Fibroblast of peridontal ligament (primary cell): ENCODE measurements at regions not wholly inside any gene's neighbourhood (a gene's known extent, or its start where the extent isn't known, plus 50 kb on each side); places are given as distances from the start of the nearest gene placed in this dataset.

ENCODE experiments used
- DNase-seq: peaks from one replicate; pipeline ENCODE4 v3.0.0-alpha.2; 2010; ENCODE audit errors: extremely low read depth

DNA sequence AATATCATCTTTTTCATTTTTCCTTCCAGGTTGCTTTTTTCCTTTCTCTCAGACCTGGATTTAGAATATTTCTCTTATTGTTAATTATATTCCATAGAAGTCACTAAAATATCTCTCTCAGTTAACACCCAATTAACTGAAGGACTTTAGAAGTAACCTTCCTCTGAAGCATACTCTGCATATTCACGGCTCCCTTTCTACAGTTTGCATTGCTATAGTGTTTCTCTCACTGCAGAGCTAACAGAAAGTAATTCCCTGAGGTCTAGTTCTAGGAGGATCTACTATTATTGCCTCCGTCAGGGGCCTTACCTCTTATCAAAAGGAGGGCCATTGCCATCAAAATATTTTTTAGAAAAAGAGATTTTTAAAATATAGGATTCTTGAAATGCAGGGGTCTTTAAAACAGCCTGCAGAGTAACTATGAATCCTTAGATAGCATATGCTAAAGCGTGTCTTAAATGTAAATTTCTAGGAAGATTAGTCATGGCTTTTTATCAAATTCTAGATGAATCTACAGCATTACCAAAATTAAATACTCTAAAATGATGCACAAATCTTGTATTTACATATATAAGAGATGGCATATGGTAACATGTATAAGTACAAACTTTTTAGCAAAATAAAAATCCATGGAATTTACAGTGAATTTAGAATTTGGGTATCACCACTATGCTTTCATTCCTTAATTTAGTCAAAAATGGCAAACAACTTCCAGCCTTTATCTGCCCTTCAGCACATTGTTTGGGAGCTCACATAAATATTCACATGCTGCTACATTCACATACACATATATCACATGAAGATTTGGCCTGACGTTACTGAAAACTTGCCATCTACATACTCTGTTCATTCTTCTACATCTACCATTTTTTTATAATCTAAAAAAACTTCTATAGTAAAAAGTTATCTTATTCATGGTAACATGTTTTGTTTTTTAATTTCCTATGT, 696.8 kb downstream of the OTOL1 start:
- DNase-seq, result no peak

DNA sequence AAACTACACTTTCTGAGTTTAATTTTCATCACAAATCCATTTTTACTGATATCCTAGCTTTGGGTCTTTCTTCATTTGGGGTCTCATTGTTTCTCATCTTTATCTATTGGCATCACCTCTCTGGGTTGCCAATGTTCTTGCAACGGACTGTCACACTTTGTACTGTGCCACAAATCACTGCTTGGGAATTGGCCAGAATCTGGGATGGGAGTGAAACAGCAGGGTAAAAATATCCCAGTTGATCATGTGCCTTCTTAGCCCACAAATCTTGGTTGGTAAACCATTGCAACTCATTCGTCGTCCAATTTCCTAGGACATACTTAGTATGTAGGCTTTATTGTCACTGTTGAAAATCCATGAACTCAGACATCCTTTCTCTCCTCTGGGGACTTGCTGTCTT, 698.5 kb downstream of the OTOL1 start:
- no peak for DNase-seq

DNA sequence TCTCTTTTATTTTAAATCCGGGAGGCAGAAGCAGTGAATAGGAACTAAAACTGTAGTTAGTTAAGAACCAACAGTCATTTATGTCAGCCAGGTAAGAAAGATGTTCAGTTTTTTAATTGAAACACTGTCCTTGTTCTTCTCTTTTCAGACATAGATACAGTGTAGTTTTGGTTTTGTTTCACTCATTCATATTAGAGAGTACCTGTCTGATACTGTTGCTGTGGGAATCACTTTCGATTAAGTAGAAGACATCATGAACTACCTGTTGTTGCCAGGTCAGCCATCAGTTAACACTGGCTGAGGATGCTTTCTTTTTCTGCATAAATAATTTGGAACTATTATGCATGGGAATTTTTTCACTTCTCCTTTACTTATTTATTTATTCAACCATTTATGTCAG, 700.4 kb downstream of the OTOL1 start:
- DNase-seq, result no peak

DNA sequence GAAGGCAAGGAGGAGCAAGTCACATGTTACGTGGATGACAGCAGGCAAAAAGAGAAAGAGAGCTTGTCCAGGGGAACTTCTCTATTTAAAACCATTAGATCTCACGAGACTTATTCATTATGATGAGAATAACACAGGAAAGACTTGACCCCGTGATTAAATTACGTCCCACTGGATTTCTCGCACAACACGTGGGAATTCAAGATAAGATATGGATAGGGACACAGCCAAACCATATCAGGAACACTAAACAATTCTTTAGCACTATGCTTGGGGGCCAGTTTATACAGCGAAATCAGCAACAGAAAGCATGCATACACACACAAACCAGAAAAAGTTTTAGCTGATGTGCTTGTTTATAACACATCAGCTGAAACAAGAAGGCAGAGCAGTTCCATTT, 704.2 kb downstream of the OTOL1 start:
- no peak for DNase-seq

DNA sequence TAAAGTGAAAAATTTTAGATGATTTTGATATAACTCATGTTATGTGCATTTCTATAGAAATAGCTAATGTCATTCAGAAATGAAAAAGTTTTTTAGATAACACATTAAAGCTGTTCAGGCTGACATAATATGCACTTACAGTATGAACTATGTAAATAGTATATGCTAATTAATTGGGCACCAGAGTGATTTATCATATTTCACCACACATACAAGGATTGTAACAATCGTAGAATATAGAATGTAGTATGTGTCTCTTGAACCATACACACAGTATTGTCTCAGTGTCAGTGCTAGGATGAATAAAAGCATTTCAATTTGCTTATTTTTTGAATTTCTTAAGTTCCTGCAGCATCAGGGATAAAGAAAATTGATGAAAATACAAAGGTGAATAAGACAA, 710.0 kb downstream of the OTOL1 start:
- no peak for DNase-seq

DNA sequence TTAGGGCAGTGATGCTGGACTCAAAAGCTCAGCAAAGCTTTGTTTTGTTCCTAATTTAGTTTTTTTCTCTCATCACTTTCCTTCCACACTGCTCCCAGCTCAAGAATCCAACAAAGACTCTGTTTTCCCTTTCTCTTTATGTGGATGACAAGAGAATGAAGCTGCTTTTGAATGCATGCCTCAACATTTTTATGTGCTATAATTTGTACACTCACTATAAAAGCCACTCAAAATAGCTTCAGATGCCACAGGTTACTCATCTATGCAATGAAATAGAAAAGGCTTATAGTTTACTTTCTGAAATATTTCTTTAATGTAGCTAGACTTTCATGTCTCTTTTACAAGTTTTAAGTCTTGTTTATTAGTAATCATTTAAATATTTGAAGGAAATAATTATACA, 714.9 kb downstream of the OTOL1 start:
- no peak for DNase-seq

DNA sequence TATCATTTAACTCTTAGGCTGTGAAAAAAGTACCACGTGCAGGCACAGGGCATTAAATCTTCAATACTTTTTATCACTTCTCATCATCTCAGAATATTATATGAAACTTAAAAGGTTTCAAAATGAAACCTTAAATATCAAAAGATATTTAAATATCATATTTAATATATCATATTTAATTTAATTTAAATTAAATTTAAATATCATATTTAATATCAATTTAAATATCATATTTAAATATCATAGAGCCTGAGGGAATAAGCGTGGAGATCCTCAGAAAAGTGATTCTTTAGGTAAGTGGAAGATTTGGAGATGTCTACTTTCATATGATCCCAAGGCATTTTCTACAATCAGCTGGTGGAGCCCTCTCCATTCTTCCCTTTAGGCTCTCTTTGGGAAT, 716.6 kb downstream of the OTOL1 start:
- no peak for DNase-seq

DNA sequence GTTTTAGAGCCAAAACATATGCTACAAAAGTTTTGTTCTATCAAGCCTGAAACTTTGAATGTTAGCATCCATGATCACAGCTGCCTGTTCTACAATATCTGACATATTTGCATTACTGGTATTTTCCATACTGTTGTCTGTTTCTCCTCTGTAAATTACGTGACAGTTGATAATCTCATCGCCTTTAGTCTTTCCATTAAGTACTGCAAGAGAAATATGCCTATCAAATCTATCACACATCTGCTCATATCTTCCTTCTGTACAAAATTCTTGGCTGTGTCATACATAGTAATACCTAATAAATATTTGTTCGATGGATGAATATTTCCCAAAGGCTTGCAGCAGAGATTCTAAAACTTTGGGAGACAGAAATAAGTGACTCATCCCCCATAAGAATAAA, 717.3 kb downstream of the OTOL1 start:
- no peak for DNase-seq

DNA sequence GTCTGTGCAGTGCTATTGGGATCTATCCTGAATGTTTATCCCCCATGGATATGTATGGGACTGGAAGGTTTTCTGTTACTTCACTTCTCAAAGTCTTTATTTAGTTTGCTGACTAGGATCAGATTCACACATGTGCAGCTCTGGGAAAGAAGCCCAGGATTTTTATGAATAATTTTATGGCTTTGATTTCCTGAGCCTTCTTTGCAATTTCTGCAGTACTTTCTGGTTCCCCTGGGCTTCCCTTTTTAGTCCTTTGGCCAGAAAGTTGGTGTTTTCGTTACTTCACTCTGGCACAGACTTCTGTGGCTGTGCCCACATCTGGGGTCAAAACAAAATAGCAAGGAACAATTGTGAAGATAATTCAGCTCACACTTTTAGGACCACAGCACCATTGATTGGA, 721.0 kb downstream of the OTOL1 start:
- DNase-seq, result peak; percentile 78

DNA sequence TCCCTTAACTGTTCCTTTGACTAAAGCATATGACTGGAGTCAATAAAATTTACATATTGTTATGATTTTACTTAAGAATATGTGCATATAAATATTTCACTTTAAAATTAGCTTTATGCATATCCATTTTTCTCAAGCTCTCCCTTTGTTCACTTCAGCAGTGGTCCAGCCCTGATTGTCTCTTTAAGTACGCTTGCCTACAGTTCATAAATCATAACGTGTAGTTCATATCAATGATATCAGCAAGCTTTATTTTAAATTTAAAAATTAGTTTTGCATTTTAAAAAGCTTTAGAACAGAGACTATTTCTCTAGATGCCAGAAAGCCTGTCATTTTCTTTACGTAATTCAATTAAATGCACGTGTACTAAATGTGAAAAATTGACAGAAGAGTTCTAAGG, 721.9 kb downstream of the OTOL1 start:
- no peak for DNase-seq

DNA sequence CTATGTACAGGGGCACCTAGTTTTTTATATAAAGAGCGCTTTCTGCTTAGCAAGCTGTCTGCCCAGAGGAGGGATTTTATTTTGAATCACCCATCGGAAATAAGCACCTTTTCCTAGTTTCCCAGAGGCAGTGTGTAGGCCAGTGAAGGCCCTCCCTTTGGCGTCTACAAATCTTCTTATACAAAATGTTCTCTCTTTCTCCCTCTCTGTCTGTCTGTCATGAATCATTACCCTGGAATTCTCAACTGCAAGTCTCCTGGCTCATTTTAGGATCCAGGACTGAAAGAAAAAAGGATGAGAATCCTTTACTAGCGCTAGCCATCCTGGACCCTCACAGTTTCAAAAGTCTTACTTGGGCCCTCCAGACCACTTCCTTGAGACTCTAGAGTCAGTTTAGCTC, 728.1 kb downstream of the OTOL1 start:
- no peak for DNase-seq

DNA sequence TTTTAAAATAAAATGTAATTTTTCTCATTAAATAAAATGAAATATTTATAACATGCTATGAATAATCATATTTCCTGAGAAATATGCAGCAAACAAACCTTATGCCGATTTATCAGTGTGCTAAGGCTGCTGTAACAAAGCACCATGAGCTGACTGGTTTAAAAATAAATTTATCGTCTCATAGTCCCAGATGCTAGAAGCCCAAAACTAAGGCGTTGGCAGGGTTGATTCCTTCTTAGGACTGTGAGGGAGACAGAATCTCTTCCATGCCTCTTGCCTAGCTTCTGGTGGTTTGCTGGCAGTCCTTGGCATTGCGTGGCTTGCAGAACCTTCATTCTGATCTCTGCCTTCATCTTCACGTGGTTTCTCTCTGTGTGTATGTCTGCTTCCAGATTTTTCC, 740.3 kb downstream of the OTOL1 start:
- no peak for DNase-seq

DNA sequence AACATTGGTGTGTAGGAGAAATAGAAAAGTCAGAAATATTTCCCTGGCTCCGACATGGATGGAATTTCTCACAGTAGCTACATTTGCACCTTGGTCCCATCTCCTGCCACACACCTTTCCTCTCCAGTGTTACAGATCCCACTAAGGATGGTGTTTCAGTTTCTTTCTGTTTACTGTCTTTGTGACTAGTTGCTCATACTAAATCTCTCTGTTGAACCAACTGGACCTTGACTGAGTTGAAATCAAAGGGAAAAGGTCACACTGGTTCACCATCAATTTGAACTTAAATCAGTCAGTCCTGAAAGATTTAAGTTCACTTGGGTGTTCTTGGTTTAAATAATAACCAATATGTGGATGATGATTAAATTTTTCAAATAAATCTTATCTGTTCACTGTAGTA, 754.2 kb downstream of the OTOL1 start:
- no peak for DNase-seq

DNA sequence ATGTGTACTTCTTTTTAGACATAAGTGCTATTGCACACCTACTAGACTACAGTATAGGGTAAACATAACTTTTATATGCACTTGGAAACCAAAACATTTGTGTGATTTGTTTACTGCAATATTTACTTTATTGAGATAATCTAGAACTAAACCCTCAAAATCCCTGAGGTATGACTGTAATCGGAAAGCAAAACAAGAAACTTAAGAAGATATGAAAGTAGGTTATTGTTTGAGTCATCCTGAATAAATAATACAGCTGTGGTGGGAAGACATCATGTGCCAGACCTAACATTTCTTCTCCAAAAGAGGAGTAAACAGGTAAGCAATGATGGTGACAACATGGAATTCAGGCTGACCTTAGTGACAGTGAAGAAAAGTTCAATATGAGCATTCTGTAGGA, 765.5 kb downstream of the OTOL1 start:
- DNase-seq, result no peak

DNA sequence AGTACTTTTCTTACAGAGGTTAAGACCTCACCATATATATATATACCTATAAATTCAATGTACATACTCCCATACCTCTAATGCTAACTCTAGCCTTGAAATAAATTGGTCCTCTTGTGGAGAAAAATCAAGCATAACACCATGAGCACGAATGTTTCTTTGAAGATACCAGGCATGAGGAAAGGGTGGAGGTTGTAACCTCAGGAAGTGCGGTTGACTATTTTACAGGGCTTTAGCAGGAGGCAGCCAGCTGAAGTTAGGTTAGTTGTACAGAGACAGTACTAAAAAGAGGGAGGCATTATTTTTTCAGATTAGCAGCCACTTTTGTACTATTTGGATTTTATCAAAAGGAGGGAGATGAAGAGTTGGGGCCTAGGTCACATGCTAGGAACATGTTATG, 767.0 kb downstream of the OTOL1 start:
- DNase-seq, result no peak

DNA sequence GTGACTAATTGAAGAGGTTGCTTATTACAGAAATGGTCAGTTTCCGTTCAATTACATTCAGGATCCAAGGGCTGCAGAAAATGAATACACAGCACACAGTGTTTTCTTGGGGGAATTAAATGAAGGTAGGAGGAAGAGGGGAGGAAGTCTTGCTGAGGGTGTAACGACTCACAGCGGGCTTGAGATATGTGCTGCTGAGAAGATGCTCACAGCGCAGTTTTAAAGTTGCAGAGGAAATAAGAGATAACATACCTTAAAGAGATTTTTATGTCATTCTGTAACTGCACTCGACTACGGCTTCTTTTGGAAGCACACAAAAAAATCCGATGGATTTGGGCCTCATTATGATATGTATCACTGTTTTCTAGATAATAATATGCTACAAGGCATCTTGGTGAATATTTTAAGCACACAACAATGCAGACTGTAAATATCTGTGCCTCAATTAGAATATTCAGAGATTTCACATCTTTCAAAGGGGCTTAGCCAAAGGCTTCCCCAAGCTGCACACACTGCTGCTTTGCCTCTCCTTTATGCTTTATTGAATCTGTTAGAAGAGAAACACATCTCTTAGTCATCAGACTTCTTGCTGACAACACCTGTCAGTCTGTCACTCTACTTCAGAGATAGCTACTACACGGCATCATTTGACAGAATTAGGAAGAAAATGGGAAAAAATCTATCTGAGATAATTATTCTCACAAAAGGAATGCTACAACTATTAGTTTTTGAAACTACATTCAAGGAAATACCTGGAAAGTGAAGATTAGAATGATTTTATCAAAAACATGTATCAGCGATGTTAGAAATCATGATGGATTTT, 773.2 kb downstream of the OTOL1 start:
- DNase-seq, result no peak

DNA sequence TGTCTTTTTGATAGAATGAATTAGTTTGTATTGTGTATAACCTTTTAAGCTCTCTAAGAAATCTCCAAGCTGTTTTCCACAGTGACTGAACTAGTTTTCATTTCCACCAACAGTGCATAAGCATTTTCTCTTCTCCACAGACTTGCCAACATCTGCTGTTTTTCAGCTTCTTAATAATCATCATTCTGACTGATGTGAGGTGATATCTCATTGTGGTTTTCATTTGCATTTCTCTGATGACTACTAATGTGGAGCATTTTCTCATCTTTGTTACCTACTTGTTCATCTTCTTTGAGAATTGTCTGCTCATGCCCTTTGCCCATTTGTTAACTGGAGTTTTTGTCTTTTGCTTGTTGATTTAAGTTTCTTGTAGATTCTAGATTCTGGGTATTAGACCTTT, 777.5 kb downstream of the OTOL1 start:
- no peak for DNase-seq

DNA sequence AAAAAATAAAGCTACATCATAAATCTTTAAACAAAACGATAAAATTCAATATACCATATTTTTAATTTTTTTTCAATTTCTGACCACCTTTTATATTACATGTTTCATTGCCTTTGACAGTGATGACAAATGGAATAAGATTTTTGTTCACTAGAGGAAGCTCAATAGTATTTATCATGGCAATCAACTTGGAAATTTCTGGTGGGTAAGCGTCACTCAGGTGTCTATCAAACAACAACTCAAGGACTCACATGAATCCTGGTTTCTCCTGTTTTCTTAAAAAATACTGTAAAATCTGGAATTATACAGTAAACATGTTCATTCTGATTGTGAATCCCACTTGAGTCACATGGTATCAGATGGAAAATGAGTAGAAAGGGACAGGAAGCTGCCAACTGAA, 782.2 kb downstream of the OTOL1 start:
- no peak for DNase-seq

DNA sequence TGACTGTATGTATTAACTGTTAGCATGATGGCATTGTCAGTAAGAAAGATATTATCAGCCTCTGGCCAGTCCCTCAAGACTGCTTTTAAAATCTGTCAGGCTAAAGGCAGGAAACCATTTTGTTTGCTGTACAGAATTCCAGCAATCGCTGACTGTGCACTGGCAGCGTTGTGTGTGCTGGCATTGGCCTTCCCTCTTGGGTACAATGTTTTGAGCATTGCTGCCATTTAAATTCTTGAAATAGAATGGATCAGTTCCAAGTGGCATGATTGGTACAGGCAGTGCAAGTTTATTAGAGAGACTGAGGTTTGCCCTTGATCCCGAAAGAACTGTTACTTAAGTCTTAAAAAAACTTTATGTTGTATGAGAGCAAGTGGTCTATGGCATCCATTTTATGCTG, 788.7 kb downstream of the OTOL1 start:
- DNase-seq, result no peak

DNA sequence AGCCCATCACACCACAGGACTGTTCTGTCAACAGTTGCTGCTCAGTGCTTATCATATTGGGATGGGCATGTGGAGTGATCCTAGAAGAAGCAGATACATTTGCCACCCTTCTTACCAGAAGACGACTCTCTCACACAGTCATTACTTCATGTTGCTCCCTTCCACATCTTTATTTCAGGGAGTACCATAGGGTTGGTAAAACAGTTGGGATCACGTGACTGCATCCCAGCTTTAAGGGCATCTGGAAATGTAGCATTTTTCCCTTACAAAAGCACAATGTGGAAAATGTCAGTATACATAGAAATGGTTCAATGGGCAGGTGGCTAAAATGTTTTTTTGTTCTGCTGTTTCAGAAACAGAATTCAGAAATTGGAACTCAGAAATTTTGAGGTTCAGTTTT, 791.0 kb downstream of the OTOL1 start:
- no peak for DNase-seq

DNA sequence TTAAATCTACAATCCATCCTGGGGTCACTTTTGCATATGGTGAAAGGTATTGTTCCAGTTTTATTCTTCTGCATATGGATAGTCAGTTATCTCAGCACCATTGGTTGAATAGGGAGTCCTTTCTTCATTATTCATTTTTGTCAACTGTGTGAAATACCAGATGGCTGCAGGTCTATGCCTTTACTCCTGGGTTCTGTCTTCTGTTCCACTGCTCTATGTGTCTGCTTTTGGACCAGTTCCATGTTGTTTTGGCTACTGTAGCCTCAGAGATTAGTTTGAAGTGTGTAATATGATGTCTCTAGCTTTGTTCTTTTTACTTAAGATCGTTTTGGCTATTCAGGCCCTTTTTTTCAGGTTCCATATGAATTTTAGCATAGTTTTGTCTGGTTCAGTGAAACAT, 795.8 kb downstream of the OTOL1 start:
- DNase-seq, result no peak

DNA sequence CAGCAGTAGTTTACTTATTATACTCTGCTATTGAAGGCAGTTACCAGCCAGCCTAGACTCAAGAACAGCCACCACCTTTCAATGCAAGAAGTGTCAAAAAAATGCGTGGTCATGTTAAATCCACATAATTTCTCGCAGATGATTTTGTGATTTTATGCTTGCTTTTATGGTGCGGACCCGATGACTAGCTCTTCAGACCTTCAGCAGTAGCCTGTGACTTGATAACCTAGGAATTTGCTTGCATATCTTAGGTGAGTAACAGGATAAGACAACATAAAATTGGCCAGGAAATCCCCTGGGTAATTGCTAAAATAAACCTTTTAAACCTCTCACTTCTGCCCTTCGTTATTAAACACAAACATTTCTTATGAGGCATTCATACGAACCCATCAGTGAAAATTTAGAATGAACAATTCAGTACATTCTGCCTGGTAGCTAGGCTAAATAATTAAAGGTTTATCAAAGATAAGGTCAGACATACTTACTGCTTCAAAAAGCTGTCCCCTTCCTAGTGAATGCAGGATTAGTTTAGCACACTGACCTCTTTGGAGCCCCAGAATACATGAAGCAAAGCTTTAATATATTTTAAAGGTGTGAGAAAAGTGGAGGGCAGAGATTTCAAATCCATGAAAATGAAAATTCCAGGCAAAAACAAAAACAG, 798.8 kb downstream of the OTOL1 start:
- DNase-seq, result peak; percentile 84
